ENCODE measurements at regions not wholly inside any gene's neighbourhood (a gene's known extent, or its start where the extent isn't known, plus 50 kb on each side); places are given as distances from the start of the nearest gene placed in this dataset.

GRCh38 chr6:14965424-14966075 is 280.3 kb upstream of the JARID2 start:
- intact Hi-C loops (cut with micrococcal nuclease; ENCODE audit: unreplicated experiment) = no loop called here
- BruUV-seq (replicated peaks) = no TSS peak
- H3K27ac ChIP-seq (ENCODE audit: low read depth, low read length, poor library complexity, severe bottlenecking) = no peak overlapping the region

DNA sequence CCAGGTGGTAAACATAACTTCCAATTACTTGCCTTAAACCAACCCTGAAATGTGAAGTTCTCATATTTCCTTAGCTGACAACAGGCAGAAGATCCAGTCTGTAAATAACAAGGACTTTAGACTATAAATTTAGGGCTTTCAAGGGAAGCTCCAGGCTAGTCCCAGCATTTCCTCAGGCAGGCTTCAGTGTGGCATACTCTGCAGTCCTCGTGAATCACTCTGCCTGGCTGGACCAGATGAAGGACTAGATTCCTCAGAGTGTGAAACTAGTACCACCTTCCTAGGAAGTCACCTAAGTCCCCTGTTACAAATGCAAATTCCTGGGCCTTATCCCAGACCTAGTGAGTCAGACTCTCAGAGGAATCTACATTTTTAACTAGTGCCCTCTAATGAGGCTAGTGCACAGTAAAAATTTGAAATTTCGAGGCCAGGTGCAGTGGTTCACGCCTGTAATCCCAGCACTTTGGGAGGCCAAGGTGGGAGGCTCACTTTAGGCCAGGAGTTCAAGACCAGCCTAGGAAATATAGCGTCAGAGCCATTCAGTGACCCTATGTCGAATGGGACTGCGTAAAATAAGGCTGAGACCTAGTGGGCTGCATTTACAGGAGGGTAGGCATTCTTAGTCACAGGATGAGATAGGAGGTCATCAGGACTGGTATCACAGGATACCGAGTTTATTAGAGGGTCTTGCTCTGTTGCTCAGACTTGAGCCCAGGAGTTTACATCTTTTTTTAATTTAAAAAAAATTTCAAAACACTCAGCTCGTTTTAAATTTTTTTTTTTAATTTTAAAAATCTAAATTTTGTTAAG is 279.6 kb upstream of the JARID2 start:
- intact Hi-C loops (cut with micrococcal nuclease; ENCODE audit: unreplicated experiment) = no loop called here
- Histone ChIP-seq H3K4me3 (ENCODE audit: low read depth, low read length, poor library complexity, severe bottlenecking) (no peak overlapping the region), H2AFZ (ENCODE audit: low read length) (no peak overlapping the region), H3K9me3 (ENCODE audit: low read length) (no peaks in the 10 kb centered on the region), H3K36me3 (ENCODE audit: insufficient read depth, low read length) (no peaks in the 10 kb centered on the region), H3K27ac (ENCODE audit: low read depth, low read length, poor library complexity, severe bottlenecking) (no peak overlapping the region), H3K9me2 (ENCODE audit: insufficient read depth, low read length) (no peaks in the 10 kb centered on the region), H3K4me2 (ENCODE audit: low read length) (no peak overlapping the region), H3K4me1 (ENCODE audit: insufficient read depth, low read length, poor library complexity, severe bottlenecking) (no peaks in the 10 kb centered on the region), H4K20me1 (ENCODE audit: insufficient read depth, low read length) (no peaks in the 10 kb centered on the region), H3K79me2 (ENCODE audit: insufficient read depth, low read depth, low read length) (no peaks in the 10 kb centered on the region)
- BruUV-seq (replicated peaks) = no TSS peak
- ChIA-PET CTCF (ENCODE audit: unreplicated experiment) (no interaction called here), POLR2A (interaction anchor here (1.8 kb wide), 1 partner anchor 14 kb away, joined by 5 read pairs; no protein-coding TSS in a partner anchor)
- TF ChIP-seq EZH2phosphoT487 (IDR thresholded peaks at IDR 0.05; ENCODE audit: borderline replicate concordance, low read depth, low read length) = no peak
- TF ChIP-seq, protein P1, sequence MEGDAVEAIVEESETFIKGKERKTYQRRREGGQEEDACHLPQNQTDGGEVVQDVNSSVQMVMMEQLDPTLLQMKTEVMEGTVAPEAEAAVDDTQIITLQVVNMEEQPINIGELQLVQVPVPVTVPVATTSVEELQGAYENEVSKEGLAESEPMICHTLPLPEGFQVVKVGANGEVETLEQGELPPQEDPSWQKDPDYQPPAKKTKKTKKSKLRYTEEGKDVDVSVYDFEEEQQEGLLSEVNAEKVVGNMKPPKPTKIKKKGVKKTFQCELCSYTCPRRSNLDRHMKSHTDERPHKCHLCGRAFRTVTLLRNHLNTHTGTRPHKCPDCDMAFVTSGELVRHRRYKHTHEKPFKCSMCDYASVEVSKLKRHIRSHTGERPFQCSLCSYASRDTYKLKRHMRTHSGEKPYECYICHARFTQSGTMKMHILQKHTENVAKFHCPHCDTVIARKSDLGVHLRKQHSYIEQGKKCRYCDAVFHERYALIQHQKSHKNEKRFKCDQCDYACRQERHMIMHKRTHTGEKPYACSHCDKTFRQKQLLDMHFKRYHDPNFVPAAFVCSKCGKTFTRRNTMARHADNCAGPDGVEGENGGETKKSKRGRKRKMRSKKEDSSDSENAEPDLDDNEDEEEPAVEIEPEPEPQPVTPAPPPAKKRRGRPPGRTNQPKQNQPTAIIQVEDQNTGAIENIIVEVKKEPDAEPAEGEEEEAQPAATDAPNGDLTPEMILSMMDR (conservative IDR thresholded peaks at IDR 0.05; ENCODE audit: low read length) = no peak
- DNase-seq (ENCODE audit: low spot score) = no peak

More at GRCh38 chr6:14965424-14966075, 280.3 kb upstream of the JARID2 start:
- H3K4me2 ChIP-seq (ENCODE audit: low read length) = no peak overlapping the region
- H3K9me3 ChIP-seq (ENCODE audit: low read length) = no peaks in the 10 kb centered on the region
- H4K20me1 ChIP-seq (ENCODE audit: insufficient read depth, low read length) = no peaks in the 10 kb centered on the region
- TF ChIP-seq, protein P1 (conservative IDR thresholded peaks at IDR 0.05; ENCODE audit: low read length) = no peak
- TF ChIP-seq EZH2phosphoT487 (IDR thresholded peaks at IDR 0.05; ENCODE audit: borderline replicate concordance, low read depth, low read length) = no peak
- no peaks in the 10 kb centered on the region for H3K36me3 ChIP-seq (ENCODE audit: insufficient read depth, low read length)
- H3K9me2 ChIP-seq (ENCODE audit: insufficient read depth, low read length) = no peaks in the 10 kb centered on the region
- no peak for DNase-seq (ENCODE audit: low spot score)
- POLR2A ChIA-PET = interaction anchor here (0.6 kb wide), 1 partner anchor 111 kb away, joined by 3 read pairs; no protein-coding TSS in a partner anchor
- CTCF ChIA-PET (ENCODE audit: unreplicated experiment) = no interaction called here
- H3K79me2 ChIP-seq (ENCODE audit: insufficient read depth, low read depth, low read length) = no peaks in the 10 kb centered on the region
- H3K4me1 ChIP-seq (ENCODE audit: insufficient read depth, low read length, poor library complexity, severe bottlenecking) = no peaks in the 10 kb centered on the region
- no peak overlapping the region for H3K4me3 ChIP-seq (ENCODE audit: low read depth, low read length, poor library complexity, severe bottlenecking)
- no peak overlapping the region for H2AFZ ChIP-seq (ENCODE audit: low read length)
